Fibroblast of pulmonary artery (primary cell): ENCODE measurements at regions not wholly inside any gene's neighbourhood (a gene's known extent, or its start where the extent isn't known, plus 50 kb on each side); places are given as distances from the start of the nearest gene placed in this dataset.

ENCODE experiments used
- DNase-seq: peaks from one replicate; pipeline ENCODE4 v3.0.0-alpha.2; 2010; ENCODE audit warnings: low read depth
- H3K4me3 ChIP-seq: replicated peaks from 2 replicates; pipeline ENCODE4 v1.5.1; 2011; ENCODE audit warnings: low read depth, mild to moderate bottlenecking, control low read depth, low read length, moderate library complexity
- TF ChIP-seq, protein P1 (sequence below): IDR thresholded peaks from 2 replicates; pipeline ENCODE4 v1.5.1; 2011; ENCODE audit warnings: mild to moderate bottlenecking, control low read depth, low read length, inconsistent platforms; ENCODE audit errors: missing control alignments

DNA sequence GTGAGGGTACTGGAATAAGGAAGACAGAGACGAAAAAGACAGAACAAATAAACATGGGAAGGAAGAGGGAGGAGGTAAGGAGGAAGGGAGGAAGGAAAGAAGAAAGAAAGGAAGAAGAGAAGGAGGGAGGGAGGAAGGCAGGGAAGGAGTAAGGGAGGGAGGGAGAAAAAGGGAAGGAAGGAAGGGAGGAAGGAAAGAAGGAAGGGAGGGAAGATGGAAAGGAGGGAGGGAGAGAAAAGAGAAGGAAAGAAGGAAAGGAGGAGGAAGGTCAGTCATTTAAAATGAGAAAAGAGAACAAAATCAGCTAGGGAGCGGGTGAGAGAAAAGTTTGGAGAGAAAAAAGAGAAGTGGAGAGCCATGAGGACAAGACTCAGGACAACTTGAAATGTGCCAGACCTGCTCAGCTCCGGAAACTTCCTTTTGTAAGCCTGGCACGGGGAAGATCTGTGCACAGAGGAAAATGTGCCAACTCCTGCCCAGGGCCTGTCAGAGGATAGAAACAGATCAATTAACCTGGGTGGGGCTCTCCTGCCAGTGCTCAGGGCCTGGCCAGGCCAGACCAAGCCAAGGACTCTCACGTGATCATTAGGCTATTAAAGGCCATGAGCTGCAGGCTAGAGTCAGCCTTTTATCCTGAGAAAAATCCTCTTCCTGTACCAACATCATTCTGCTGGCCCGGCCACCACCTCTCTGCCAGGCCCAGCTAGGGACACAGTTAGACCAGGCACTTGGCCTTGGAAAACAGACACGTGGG, 50.1 kb upstream of the BCL6 start:
- H3K4me3 ChIP-seq = no peak overlapping the region
- TF ChIP-seq, protein P1, sequence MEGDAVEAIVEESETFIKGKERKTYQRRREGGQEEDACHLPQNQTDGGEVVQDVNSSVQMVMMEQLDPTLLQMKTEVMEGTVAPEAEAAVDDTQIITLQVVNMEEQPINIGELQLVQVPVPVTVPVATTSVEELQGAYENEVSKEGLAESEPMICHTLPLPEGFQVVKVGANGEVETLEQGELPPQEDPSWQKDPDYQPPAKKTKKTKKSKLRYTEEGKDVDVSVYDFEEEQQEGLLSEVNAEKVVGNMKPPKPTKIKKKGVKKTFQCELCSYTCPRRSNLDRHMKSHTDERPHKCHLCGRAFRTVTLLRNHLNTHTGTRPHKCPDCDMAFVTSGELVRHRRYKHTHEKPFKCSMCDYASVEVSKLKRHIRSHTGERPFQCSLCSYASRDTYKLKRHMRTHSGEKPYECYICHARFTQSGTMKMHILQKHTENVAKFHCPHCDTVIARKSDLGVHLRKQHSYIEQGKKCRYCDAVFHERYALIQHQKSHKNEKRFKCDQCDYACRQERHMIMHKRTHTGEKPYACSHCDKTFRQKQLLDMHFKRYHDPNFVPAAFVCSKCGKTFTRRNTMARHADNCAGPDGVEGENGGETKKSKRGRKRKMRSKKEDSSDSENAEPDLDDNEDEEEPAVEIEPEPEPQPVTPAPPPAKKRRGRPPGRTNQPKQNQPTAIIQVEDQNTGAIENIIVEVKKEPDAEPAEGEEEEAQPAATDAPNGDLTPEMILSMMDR = no peak
- DNase-seq = no peak

DNA sequence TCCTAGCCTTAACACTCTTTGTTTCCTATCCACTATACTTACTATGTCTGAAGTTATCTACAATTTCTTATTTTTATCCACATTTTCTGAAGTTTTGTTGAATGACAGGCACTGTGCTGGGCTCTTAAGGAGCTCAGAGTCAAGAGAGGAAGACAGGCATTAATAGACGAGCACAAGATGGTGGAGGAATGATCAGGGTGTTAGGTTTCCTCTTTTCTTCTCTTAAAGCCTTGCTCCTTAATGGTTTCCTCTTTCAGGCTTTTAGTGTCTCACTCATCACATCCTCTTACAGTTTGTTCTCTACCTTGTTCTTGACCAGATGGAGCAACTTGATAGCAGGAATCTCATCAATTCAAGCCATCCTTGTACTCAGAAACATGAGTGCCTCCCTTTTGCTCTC, 52.9 kb upstream of the BCL6 start:
- H3K4me3 ChIP-seq = no peak overlapping the region
- TF ChIP-seq, protein P1 = no peak
- DNase-seq = no peak

DNA sequence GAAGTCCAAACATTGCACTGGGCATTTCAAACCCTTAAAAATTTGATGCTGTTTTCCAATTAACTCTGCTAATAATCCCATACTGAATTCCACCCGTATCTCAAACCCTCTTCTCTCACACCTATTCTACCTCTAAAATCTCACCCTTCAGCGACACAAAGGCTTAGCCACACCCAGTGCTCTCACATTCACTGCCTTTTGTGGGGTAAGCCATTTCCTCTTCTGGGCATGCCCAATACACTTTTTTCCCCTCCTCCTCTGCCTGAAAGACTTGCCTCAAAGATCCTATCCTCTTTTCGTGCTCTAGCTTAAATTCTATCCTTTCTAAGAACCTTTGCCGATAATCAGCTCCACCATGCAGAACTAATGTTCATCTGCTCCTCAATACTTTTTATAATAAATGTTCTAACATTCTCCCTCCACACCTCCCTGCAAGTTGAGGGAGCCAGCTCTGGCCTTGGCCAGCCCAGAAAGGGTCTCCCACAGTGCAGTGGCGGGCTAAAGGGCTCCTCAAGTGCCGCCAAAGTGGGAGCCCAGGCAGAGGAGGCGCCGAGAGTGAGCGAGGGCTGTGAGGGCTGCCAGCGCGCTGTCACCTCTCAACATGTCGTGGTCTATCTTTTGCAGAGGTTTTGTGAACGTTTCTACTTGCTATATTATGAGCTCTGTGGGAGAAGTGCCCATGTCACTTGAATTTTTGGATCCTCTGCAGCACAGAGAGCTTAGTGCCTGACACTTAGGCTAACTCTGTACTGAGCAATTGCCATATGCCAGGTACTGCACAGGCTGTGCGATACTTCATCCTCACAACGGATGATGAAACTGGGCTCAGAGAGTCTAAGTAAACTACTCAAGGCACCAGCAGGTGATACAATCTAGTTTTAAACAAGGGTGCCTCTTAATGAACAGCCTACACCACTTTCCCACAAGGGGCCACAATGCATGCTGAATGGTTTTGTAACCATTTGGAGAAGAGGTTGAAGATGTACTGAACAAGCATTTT, 53.6 kb upstream of the BCL6 start:
- H3K4me3 ChIP-seq = no peak overlapping the region
- TF ChIP-seq, protein P1 = no peak
- DNase-seq = no peak

DNA sequence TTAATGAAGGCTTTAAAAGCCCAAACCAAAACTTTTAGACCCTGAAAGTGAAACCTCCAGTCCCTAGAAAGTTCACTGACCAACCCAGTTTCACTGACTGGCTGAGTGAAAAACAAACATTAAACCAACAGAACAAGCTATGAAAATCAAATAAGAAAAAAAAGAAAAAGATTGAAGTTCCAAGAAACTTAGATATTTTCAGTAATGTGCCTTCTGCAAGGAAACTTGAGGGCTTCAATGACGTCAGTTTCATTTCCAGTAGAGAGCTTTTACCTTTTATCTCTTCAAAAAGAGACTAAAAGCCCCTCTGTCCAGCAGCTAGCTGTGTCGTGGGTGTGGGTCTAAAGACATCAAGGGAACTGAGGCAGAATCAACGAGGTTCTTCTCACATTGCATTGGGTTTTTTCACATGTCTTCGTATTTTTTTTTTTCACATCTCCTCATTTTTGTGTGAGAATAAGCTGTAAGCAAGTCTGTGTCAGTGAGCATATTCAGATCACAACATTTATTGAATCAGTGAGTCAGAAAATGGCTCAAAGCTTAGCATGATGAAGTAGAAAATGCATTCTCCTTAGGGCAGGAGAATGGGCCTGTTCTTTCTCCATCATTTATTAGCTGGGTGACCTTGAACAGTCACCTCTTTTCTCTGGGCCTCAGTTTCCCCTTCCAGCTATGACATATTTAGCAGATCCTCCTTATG, 54.8 kb upstream of the BCL6 start:
- H3K4me3 ChIP-seq = no peak overlapping the region
- DNase-seq = no peak
- TF ChIP-seq, protein P1 = no peak

DNA sequence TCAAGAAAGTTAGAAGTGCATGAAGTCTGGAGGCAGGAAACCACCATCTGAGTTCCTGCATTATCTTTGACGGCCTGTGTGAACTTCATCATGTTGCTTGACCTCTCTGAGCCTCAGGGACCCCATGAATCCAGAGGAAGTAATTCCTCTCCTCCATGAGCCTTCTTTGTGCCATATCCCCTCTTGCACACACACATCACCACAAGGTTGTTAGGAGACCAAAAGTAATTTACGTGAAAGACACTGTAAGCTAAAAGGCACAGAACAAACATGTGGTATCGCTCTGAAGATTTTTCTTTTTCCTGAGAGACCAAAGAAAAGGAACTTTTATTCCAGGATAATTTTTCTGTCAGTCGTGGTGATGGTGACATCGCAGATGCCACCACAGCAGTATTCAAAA, 55.9 kb upstream of the BCL6 start:
- no peak overlapping the region for H3K4me3 ChIP-seq
- no peak for DNase-seq
- TF ChIP-seq, protein P1 = no peak

DNA sequence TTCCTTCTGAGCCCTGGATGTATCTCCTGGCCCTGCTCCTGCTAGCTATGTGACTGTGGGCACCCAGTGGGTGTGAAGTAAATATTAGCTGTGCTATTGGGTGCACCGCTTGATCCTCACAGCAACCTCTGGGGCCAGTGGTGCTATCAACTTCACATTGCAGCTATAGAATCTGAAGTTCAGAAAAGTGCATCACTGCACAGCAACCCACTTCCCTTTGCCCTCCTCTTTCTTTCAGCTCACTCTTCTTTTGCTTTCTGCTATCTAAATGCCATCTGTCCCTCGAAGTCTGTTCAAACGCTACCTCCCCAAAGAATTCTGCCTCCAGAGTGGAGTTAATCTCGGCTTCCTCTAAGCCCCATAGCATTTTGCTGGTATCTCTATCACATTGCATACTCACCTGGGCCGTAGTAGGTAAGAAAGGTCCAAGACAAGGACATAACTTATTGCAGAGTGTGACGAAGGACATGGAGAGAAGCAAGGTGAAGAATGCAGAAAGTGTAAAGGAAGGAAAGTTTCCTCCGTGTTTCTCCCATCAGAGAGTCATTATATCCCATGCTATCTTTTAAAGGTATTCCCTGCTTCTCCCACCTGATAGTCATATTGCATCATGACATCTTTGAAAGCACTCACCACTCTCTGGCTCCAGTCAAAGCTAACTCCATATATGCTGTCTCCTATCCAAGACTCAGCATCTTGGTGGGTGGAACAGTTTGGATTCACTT, 57.1 kb upstream of the BCL6 start:
- H3K4me3 ChIP-seq = no peak overlapping the region
- no peak for DNase-seq

More for the DNA sequence above, 57.1 kb upstream of the BCL6 start:
- TF ChIP-seq, protein P1 = no peak
